ENCODE measurements at regions not wholly inside any gene's neighbourhood (a gene's known extent, or its start where the extent isn't known, plus 50 kb on each side); places are given as distances from the start of the nearest gene placed in this dataset.
"Not testable (repeated sequence)": the region's sequence is repeated elsewhere in the genome, so short reads cannot be mapped to it uniquely, and the experiment has no call there.

GRCh38 chr4:91699691-91700090, 604.1 kb upstream of the GRID2 start:
- not testable (repeated sequence) for DNase-seq; H3K18ac ChIP-seq (ENCODE audit: low read length); H3K79me1 ChIP-seq (ENCODE audit: low read length); H3K36me3 ChIP-seq (ENCODE audit: control insufficient read depth in 1 of 2, insufficient read depth in 2 of 2, low read length in 2 of 2); H4K12ac ChIP-seq (ENCODE audit: low read depth, low read length); H3K27ac ChIP-seq (ENCODE audit: low read depth, low read length); H3K27me3 ChIP-seq (ENCODE audit: insufficient read depth, low read length); H4K91ac ChIP-seq (ENCODE audit: low read depth, low read length); H2AFZ ChIP-seq (ENCODE audit: insufficient read depth, low read length, poor library complexity); H3K9ac ChIP-seq (ENCODE audit: low read length); H3K4ac ChIP-seq (ENCODE audit: low read depth, low read length); H3K79me2 ChIP-seq (ENCODE audit: control insufficient read depth, insufficient read depth, low read length, poor library complexity); H3K23ac ChIP-seq (ENCODE audit: low read length); H3K4me3 ChIP-seq (ENCODE audit: low read depth, low read length); H2BK120ac ChIP-seq (ENCODE audit: insufficient read depth, low read length, poor library complexity); H3K14ac ChIP-seq (ENCODE audit: low read length); H2AK5ac ChIP-seq (ENCODE audit: low read length); H3K9me3 ChIP-seq (ENCODE audit: insufficient read depth, low read depth, low read length); H2BK5ac ChIP-seq (ENCODE audit: low read depth, low read length, poor library complexity); H3K4me1 ChIP-seq (ENCODE audit: control insufficient read depth in 1 of 2, insufficient read depth in 2 of 2, low read length in 2 of 2); H3K4me2 ChIP-seq (ENCODE audit: low read length); H2BK12ac ChIP-seq (ENCODE audit: low read length); H4K8ac ChIP-seq (ENCODE audit: low read depth, low read length)
- WGBS (ENCODE audit: extremely low coverage, insufficient coverage, insufficient read length) = no CpG with 5 or more reads among the region's 4 CpGs

GRCh38 chr4:91729851-91730250, 573.9 kb upstream of the GRID2 start:
- no peak for DNase-seq
- Histone ChIP-seq H3K27ac (ENCODE audit: low read depth, low read length) (no peak overlapping the region), H4K91ac (ENCODE audit: low read depth, low read length) (no peak overlapping the region), H3K14ac (ENCODE audit: low read length) (no peak overlapping the region), H3K36me3 (ENCODE audit: control insufficient read depth in 1 of 2, insufficient read depth in 2 of 2, low read length in 2 of 2) (no peaks in the 10 kb centered on the region), H2BK5ac (ENCODE audit: low read depth, low read length, poor library complexity) (no peak overlapping the region), H3K9ac (ENCODE audit: low read length) (no peak overlapping the region), H4K8ac (ENCODE audit: low read depth, low read length) (no peak overlapping the region), H3K4me1 (ENCODE audit: control insufficient read depth in 1 of 2, insufficient read depth in 2 of 2, low read length in 2 of 2) (no peaks in the 10 kb centered on the region), H3K4ac (ENCODE audit: low read depth, low read length) (no peak overlapping the region), H3K27me3 (ENCODE audit: insufficient read depth, low read length) (no peaks in the 10 kb centered on the region), H3K9me3 (ENCODE audit: insufficient read depth, low read depth, low read length) (no peaks in the 10 kb centered on the region), H4K12ac (ENCODE audit: low read depth, low read length) (no peak overlapping the region), H2BK120ac (ENCODE audit: insufficient read depth, low read length, poor library complexity) (no peak overlapping the region), H3K79me2 (ENCODE audit: control insufficient read depth, insufficient read depth, low read length, poor library complexity) (no peaks in the 10 kb centered on the region), H2AFZ (ENCODE audit: insufficient read depth, low read length, poor library complexity) (no peak overlapping the region), H2BK12ac (ENCODE audit: low read length) (no peak overlapping the region), H3K18ac (ENCODE audit: low read length) (no peak overlapping the region), H3K4me2 (ENCODE audit: low read length) (no peak overlapping the region), H3K4me3 (ENCODE audit: low read depth, low read length) (no peak overlapping the region), H3K79me1 (ENCODE audit: low read length) (no peaks in the 10 kb centered on the region), H3K23ac (ENCODE audit: low read length) (no peak overlapping the region), H2AK5ac (ENCODE audit: low read length) (no peak overlapping the region)
- no CpG with 5 or more reads among the region's 2 CpGs for WGBS (ENCODE audit: extremely low coverage, insufficient coverage, insufficient read length)

DNA sequence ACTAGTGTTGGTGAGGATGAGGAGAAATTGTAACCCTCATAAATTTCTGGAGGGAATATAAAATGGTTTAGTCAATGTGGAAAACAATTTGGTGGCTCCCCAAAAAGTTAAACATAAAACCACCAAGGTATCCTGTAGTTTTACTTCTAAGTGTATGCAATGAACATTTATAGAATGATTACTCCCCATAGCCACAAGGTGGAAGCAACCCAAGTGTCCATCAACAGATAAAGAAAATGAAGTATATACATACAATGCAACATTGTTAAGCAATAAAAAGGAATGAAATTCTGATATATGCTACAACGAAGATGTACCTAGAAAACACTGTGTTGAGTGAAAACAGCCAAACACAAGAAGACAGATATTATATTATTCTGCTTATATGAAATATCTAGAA, 569.1 kb upstream of the GRID2 start:
- Histone ChIP-seq H3K4me2 (ENCODE audit: low read length) (no peak overlapping the region), H4K91ac (ENCODE audit: low read depth, low read length) (no peak overlapping the region), H3K4me3 (ENCODE audit: low read depth, low read length) (no peak overlapping the region), H3K9ac (ENCODE audit: low read length) (no peak overlapping the region), H2BK12ac (ENCODE audit: low read length) (no peak overlapping the region), H2BK5ac (ENCODE audit: low read depth, low read length, poor library complexity) (no peak overlapping the region), H3K27me3 (ENCODE audit: insufficient read depth, low read length) (no peaks in the 10 kb centered on the region), H3K23ac (ENCODE audit: low read length) (no peak overlapping the region), H2AK5ac (ENCODE audit: low read length) (no peak overlapping the region), H3K79me1 (ENCODE audit: low read length) (no peaks in the 10 kb centered on the region), H3K4ac (ENCODE audit: low read depth, low read length) (no peak overlapping the region), H2BK120ac (ENCODE audit: insufficient read depth, low read length, poor library complexity) (no peak overlapping the region), H3K36me3 (ENCODE audit: control insufficient read depth in 1 of 2, insufficient read depth in 2 of 2, low read length in 2 of 2) (no peaks in the 10 kb centered on the region), H3K9me3 (ENCODE audit: insufficient read depth, low read depth, low read length) (no peaks in the 10 kb centered on the region), H4K8ac (ENCODE audit: low read depth, low read length) (no peak overlapping the region), H3K4me1 (ENCODE audit: control insufficient read depth in 1 of 2, insufficient read depth in 2 of 2, low read length in 2 of 2) (no peaks in the 10 kb centered on the region), H3K79me2 (ENCODE audit: control insufficient read depth, insufficient read depth, low read length, poor library complexity) (no peaks in the 10 kb centered on the region), H3K18ac (ENCODE audit: low read length) (no peak overlapping the region), H3K14ac (ENCODE audit: low read length) (no peak overlapping the region), H4K12ac (ENCODE audit: low read depth, low read length) (no peak overlapping the region), H2AFZ (ENCODE audit: insufficient read depth, low read length, poor library complexity) (no peak overlapping the region), H3K27ac (ENCODE audit: low read depth, low read length) (no peak overlapping the region)
- peak in 1 of 2 donors; percentile 4 for DNase-seq
- WGBS (ENCODE audit: extremely low coverage, insufficient coverage, insufficient read length) = no CpG with 5 or more reads among the region's 1 CpG

- not testable (repeated sequence) for H3K4ac ChIP-seq (ENCODE audit: low read depth, low read length); H3K79me1 ChIP-seq (ENCODE audit: low read length); H2BK12ac ChIP-seq (ENCODE audit: low read length); H2AK5ac ChIP-seq (ENCODE audit: low read length); H2AFZ ChIP-seq (ENCODE audit: insufficient read depth, low read length, poor library complexity); H3K4me1 ChIP-seq (ENCODE audit: control insufficient read depth in 1 of 2, insufficient read depth in 2 of 2, low read length in 2 of 2); H3K9ac ChIP-seq (ENCODE audit: low read length); H3K36me3 ChIP-seq (ENCODE audit: control insufficient read depth in 1 of 2, insufficient read depth in 2 of 2, low read length in 2 of 2); H4K12ac ChIP-seq (ENCODE audit: low read depth, low read length); H4K91ac ChIP-seq (ENCODE audit: low read depth, low read length); H3K18ac ChIP-seq (ENCODE audit: low read length); H3K14ac ChIP-seq (ENCODE audit: low read length); DNase-seq; H3K27ac ChIP-seq (ENCODE audit: low read depth, low read length); H2BK5ac ChIP-seq (ENCODE audit: low read depth, low read length, poor library complexity); H3K4me2 ChIP-seq (ENCODE audit: low read length); H2BK120ac ChIP-seq (ENCODE audit: insufficient read depth, low read length, poor library complexity); H3K4me3 ChIP-seq (ENCODE audit: low read depth, low read length); H4K8ac ChIP-seq (ENCODE audit: low read depth, low read length); H3K23ac ChIP-seq (ENCODE audit: low read length); H3K79me2 ChIP-seq (ENCODE audit: control insufficient read depth, insufficient read depth, low read length, poor library complexity); H3K9me3 ChIP-seq (ENCODE audit: insufficient read depth, low read depth, low read length); H3K27me3 ChIP-seq (ENCODE audit: insufficient read depth, low read length)
Observed at GRCh38 chr4:91738831-91739230, 564.9 kb upstream of the GRID2 start.

DNA sequence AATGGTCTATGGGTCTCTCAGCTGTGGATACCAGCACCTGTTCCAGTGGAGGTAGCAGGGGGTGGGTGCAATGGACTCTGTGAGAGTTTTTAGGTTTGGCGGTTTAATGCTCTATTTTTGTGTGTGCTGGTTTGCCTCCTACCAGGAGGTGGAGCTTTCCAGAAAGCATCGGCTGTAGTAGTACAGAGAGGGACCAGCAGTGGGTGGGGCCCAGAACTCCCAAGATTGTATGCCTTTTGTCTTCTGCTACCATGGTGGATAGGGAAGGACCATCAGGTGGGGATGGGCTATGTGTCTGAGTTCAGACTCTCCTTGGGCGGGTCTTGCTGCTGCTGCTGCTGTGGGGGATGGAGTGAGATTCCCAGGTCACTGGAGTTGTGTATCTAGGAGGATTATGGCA, 557.2 kb upstream of the GRID2 start:
- Histone ChIP-seq H3K9ac (ENCODE audit: low read length) (no peak overlapping the region), H2AFZ (ENCODE audit: insufficient read depth, low read length, poor library complexity) (no peak overlapping the region), H3K79me1 (ENCODE audit: low read length) (no peaks in the 10 kb centered on the region), H3K79me2 (ENCODE audit: control insufficient read depth, insufficient read depth, low read length, poor library complexity) (no peaks in the 10 kb centered on the region), H3K23ac (ENCODE audit: low read length) (no peak overlapping the region), H2BK5ac (ENCODE audit: low read depth, low read length, poor library complexity) (no peak overlapping the region), H2BK120ac (ENCODE audit: insufficient read depth, low read length, poor library complexity) (no peak overlapping the region), H3K36me3 (ENCODE audit: control insufficient read depth in 1 of 2, insufficient read depth in 2 of 2, low read length in 2 of 2) (no peaks in the 10 kb centered on the region), H4K91ac (ENCODE audit: low read depth, low read length) (no peak overlapping the region), H3K27me3 (ENCODE audit: insufficient read depth, low read length) (no peaks in the 10 kb centered on the region), H3K9me3 (ENCODE audit: insufficient read depth, low read depth, low read length) (no peaks in the 10 kb centered on the region), H4K8ac (ENCODE audit: low read depth, low read length) (no peak overlapping the region), H3K14ac (ENCODE audit: low read length) (no peak overlapping the region), H3K27ac (ENCODE audit: low read depth, low read length) (no peak overlapping the region), H2BK12ac (ENCODE audit: low read length) (no peak overlapping the region), H2AK5ac (ENCODE audit: low read length) (no peak overlapping the region), H4K12ac (ENCODE audit: low read depth, low read length) (no peak overlapping the region), H3K18ac (ENCODE audit: low read length) (no peak overlapping the region), H3K4me2 (ENCODE audit: low read length) (no peak overlapping the region), H3K4me3 (ENCODE audit: low read depth, low read length) (no peak overlapping the region), H3K4ac (ENCODE audit: low read depth, low read length) (no peak overlapping the region), H3K4me1 (ENCODE audit: control insufficient read depth in 1 of 2, insufficient read depth in 2 of 2, low read length in 2 of 2) (no peaks in the 10 kb centered on the region)
- DNase-seq = no peak
- no CpG with 5 or more reads among the region's 3 CpGs for WGBS (ENCODE audit: extremely low coverage, insufficient coverage, insufficient read length)
